ENCODE measurements at regions not wholly inside any gene's neighbourhood (a gene's known extent, or its start where the extent isn't known, plus 50 kb on each side); places are given as distances from the start of the nearest gene placed in this dataset.
"Not testable (repeated sequence)": the region's sequence is repeated elsewhere in the genome, so short reads cannot be mapped to it uniquely, and the experiment has no call there.

- no peak for DNase-seq
Measured at GRCh38 chr9:107606149-107606790, 116.7 kb upstream of the KLF4 start.

- DNase-seq, result no peak
Measured at GRCh38 chr9:107605041-107605440, 115.5 kb upstream of the KLF4 start.

- DNase-seq, result no peak
Measured at GRCh38 chr9:107603281-107603680, 113.7 kb upstream of the KLF4 start.

GRCh38 chr9:107600060-107600573 is 110.5 kb upstream of the KLF4 start:
- DNase-seq, result no peak

GRCh38 chr9:107597743-107598217 is 108.2 kb upstream of the KLF4 start:
- DNase-seq, result no peak

- no peak for DNase-seq
Measured at GRCh38 chr9:107594908-107595530, 105.5 kb upstream of the KLF4 start.

- DNase-seq, result no peak
Measured at GRCh38 chr9:107593224-107593870, 103.8 kb upstream of the KLF4 start.

- no peak for DNase-seq
Measured at GRCh38 chr9:107592424-107592823, 102.9 kb upstream of the KLF4 start.

- no peak for DNase-seq
Measured at GRCh38 chr9:107591781-107592180, 102.2 kb upstream of the KLF4 start.

- DNase-seq, result no peak
Measured at GRCh38 chr9:107588393-107588792, 98.8 kb upstream of the KLF4 start.

- DNase-seq, result no peak
Measured at GRCh38 chr9:107587191-107587963, 97.8 kb upstream of the KLF4 start.

- no peak for DNase-seq
Measured at GRCh38 chr9:107586493-107586892, 96.9 kb upstream of the KLF4 start.

GRCh38 chr9:107585465-107585864 is 95.9 kb upstream of the KLF4 start:
- no peak for DNase-seq

GRCh38 chr9:107584944-107585343 is 95.4 kb upstream of the KLF4 start:
- DNase-seq, result no peak

GRCh38 chr9:107584186-107584585 is 94.6 kb upstream of the KLF4 start:
- DNase-seq, result no peak

GRCh38 chr9:107577140-107577776 is 87.7 kb upstream of the KLF4 start:
- DNase-seq, result no peak

- no peak for DNase-seq
Measured at GRCh38 chr9:107571148-107571547, 81.6 kb upstream of the KLF4 start.

GRCh38 chr9:107569174-107569573 is 79.6 kb upstream of the KLF4 start:
- no peak for DNase-seq

GRCh38 chr9:107568406-107568805 is 78.8 kb upstream of the KLF4 start:
- DNase-seq, result not testable (repeated sequence)

GRCh38 chr9:107567462-107567861 is 77.9 kb upstream of the KLF4 start:
- no peak for DNase-seq

GRCh38 chr9:107566611-107567061 is 77.1 kb upstream of the KLF4 start:
- DNase-seq, result no peak

- DNase-seq, result no peak
Measured at GRCh38 chr9:107562798-107563197, 73.2 kb upstream of the KLF4 start.

All from left kidney (tissue), 1 donor.